NCI-H1105 treated with DMSO at 0.1 percent for 48 hours (cell line): ENCODE measurements at regions not wholly inside any gene's neighbourhood (a gene's known extent, or its start where the extent isn't known, plus 50 kb on each side); places are given as distances from the start of the nearest gene placed in this dataset.
"Not testable (repeated sequence)": the region's sequence is repeated elsewhere in the genome, so short reads cannot be mapped to it uniquely, and the experiment has no call there.

ENCODE experiments used
- DNase-seq: peaks from one replicate; lab custom pipeline; 2025; lab: John Stamatoyannopoulos, UW

GRCh38 chr13:89486065-89486464 is 1814.9 kb downstream of the SLITRK5 start:
- DNase-seq = no peak

- DNase-seq = no peak
Measured at GRCh38 chr13:89486709-89487108, 1815.5 kb downstream of the SLITRK5 start.

DNA sequence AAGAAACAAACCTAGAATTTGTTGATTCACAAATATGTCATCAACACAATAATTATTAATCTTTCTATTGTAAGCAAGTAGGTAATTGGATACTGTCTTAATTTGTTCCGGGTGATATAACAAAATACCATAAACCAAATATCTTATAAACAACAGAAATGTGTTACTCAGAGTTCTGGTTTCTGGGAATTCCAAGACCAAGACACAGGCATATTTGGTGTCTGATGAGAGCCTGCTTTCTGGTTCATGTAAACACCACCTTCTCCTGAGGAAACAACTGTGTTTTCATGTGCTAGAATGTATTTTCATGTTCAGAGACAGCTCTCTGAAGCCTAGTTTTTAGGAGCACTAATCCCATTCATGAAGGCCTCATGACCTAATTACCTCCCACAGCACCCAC is 1819.5 kb downstream of the SLITRK5 start:
- DNase-seq = no peak

DNA sequence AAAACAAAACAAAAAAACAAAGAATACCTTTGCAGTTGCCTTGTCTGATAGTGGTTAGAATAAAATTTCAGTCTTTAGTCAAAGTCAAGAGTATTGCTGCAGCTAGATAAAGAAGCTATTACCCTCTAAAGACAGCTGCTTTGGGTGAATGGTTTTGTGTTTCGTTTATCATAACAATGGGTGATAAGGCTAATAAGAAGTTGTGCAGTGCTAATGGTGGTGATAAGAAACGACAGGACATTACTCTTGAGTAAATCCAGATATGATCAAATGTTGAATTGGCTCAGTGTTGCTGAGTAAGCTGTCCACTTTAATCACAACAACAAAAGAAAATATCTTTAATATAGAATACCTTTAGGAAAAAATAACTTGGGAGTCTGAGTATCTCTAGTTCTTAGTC is 1825.3 kb downstream of the SLITRK5 start:
- DNase-seq = no peak

DNA sequence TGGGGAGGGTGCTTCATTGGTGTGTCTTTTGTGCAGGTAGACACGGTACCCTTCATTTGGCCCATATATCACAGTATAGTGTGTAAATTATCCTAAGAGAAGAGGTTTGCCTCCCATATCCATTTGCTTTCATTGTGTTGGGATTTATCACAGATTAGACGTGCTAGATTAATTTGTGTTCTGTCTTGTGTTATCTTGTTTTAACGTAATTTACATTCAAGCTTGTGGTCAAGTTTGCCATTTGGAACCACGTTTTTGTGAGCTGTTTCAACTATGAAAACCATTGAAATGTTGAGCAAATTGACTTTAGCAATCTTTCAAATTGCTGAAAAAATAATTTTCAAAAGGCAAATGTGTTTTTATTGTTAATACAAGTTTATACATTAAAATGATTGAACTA is 1826.5 kb downstream of the SLITRK5 start:
- no peak for DNase-seq

DNA sequence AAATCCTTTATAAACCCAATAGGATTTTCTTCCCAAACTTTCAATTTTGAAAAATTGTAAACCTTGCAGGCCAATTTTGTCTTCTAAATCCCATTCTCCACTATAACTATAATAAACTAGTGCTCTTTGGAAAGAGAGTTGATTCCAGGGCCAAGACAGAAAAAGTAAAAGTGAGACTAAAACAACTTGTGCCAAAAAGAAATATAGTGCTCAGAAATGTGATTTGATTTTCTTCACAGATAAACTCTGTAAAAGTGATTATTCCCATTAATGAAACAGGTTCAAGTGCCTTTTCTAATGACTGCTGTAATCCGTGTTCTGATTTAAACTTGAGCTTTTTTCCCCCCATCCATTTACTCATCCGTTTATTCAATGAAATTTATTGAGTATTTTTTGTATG is 1831.1 kb downstream of the SLITRK5 start:
- no peak for DNase-seq

- DNase-seq = peak; percentile 13
Measured at GRCh38 chr13:89514534-89515312, 1832.8 kb upstream of the MIR17HG start.

DNA sequence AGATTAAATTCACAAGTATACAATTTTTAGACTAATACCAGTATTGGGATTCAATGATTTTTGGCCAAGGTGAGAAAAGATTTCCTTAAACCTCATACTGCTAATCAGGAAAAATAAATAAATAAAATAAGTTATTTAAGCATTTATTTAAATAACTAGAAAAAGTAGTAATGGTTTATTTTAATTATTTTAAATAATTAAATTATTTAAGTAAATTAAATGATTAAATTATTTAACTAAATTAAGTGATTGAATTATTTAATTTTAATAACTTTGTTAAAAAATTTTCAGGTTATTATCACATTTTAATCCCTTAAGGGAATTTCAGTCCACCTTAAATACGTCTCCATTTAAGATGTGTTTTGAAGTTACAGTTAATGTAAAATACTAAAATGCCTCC is 1831.5 kb upstream of the MIR17HG start:
- DNase-seq = no peak

GRCh38 chr13:89518289-89519077 is 1829.0 kb upstream of the MIR17HG start:
- no peak for DNase-seq

DNA sequence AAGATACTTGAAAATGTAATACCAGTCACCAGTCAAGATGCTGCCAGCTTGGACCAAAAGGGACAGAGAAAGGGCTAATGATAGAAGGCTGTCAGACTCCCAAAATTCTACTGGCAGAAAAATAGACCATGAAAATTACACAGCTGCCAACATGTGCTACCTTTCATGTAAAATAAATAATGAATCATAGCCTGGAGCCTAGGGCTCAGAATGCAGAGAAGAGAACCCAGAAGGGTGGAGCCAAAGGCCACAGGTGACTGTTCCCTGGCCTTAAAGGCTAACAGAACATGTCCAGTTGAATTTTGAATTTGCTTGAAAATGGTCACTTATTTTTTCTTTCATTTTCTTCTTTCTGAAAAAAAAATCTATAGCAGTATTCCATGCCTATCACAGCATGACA is 1827.0 kb upstream of the MIR17HG start:
- no peak for DNase-seq

GRCh38 chr13:89521672-89522071 is 1825.8 kb upstream of the MIR17HG start:
- DNase-seq = not testable (repeated sequence)

DNA sequence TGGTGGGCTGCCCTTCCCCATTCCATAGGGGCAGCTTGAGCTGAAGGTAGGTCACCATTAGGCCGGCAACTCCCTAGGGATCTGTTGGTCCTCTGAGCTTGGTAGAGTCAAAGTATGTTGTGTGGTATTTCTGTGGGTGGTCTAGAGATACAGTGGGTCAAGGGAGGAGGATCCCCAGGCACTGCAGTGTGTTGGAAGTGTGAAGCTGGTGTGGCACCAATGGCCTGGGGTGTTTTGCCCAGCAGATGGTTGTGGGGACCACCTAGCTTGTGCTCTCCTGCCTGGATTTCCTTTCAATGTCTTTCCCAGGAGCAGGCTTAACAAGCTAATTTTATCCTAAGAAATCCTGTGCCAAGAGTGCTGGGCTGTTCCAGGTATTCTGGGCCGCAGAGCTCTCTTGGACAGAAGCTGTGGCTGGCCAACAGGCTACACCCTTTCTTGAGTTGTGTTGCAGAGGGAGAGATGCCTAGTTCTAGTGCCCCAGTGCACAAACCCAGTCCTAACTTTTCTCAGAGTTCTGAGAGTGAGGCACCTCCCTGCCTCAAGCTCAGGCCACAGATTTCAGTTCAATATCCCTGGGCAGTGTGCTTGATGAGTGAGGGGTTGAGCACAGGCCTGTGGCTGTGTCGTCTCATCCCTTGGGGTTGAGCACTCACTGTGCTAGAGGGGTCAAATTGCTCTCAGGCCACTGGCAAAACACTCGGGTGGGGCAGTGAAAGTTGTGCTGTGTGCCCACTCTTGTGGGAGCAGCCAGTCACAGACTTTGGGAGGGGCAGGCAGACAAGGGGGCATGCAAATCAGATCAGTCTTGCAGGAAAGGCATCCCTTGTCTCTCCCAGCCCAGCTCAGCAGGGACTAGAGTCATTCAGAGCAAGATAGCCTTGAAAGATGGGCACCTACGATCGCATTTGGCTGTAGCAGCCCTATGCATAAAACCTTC is 1806.1 kb upstream of the MIR17HG start:
- DNase-seq = no peak

DNA sequence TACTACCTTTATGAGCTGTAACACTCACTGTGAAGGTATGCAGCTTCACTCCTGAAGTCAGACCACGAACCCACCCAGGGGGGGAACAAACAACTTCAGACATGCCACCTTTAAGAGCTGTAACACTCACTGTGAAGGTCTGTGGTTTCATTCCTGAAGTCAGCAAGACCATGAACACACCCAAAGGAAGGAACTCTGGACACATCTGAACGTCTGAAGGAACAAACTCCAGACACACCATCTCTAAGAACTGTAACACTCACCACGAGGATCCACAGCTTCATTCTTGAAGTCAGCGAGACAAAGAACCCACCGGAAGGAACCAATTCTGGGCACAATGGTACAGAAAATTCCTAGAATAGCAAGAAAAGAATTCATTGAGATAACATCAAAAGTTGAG is 1796.5 kb upstream of the MIR17HG start:
- DNase-seq = no peak

- DNase-seq = peak; percentile 57
Measured at GRCh38 chr13:89554801-89555200, 1792.7 kb upstream of the MIR17HG start.

DNA sequence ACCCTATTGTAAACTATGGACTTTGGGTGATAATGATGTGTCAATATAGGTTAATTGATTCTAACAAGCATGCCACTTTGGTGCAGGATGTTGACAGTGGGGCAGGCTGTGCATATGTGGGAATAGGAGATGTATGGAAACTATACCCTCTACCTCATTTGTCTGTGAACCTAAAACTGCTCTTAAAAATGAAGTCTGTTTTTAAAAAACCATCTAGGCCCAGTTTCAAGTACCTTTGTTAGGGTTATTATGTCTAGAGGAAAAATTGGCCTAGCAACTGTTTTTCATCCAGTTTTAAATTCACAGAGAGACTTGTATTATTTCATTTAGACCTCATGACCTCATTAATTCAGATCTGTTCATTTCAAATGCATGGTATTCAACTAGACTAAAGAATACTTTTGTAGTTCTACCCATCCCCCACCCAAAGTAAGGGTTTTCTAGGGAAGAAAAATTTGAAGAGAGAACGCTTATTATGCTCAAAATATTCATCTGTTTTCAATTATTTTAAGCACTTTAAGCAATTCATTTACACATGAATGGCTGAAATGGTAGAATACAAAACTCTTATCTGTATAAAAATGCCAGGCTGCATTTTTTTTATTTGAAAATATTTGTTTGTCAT is 1781.9 kb upstream of the MIR17HG start:
- DNase-seq = no peak

GRCh38 chr13:89567025-89567424 is 1780.5 kb upstream of the MIR17HG start:
- no peak for DNase-seq

DNA sequence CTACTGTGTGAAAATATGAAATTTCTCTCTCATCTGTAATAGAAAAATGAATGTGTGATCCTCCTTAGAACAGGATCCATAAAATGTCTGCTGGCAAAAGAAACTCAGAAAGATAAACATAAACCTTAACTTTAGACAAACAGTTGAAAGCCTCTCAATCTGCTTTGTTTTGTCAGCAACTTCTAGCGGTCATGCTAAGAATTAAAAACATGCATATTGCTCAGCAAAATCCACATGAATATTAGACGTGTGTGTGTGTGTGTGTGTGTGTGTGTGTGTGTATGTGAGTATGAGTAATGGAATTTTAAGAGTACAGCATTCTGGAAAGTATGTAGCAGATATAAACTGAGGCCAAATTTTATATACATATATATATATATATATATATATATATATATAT is 1779.2 kb upstream of the MIR17HG start:
- DNase-seq = no peak

- no peak for DNase-seq
Measured at GRCh38 chr13:89568746-89569145, 1778.7 kb upstream of the MIR17HG start.

- DNase-seq = no peak
Measured at GRCh38 chr13:89571676-89572075, 1775.8 kb upstream of the MIR17HG start.

DNA sequence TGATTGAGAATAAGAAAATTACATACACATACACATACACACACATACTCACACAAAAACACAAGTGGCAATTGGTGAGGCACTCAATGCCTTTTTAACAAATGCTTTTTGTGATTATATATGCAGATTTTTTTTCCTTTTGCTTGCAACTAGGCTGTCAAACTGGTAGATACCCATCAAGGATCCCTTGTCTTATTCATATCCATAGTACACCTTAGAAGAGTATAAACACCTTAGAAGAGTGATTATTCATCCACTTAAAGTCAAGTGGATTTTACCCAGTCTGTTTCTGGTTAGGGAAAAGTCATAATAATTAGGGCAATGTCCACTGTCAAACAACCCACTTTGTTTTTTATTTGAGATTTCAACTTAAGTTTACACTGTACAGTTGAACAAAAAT is 1773.4 kb upstream of the MIR17HG start:
- no peak for DNase-seq

- DNase-seq = no peak
Measured at GRCh38 chr13:89577301-89577700, 1770.2 kb upstream of the MIR17HG start.

DNA sequence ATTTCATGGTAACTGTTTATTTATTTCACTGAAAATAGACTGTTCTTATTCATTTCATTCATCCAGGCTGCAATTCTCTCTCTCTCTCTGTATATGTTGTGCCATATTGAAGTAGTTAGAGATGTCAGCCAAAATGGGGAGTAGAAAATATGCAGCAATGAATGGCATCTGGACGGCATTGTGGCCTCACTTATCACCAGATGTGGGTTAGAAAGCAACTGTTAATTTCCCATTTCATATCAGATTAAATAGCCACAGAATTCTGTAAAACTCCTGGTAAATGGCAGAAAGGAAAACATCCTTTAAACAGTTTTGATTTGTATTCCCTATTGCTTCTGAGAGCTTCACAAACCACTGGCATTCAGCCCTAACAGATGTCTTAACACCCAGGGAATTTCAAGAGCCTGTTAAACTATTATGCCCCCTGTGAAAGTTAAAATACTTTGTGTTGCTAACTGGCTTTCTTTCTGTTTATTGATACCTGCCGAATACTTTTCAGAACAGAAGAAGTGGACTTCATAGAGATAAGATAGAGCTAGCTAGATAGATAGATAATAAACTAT is 1763.3 kb upstream of the MIR17HG start:
- DNase-seq = no peak
